C4-2B (cell line): ENCODE measurements at regions not wholly inside any gene's neighbourhood (a gene's known extent, or its start where the extent isn't known, plus 50 kb on each side); places are given as distances from the start of the nearest gene placed in this dataset.

ENCODE experiments used
- ZFX ChIP-seq: fragments of 450-650 bp; IDR thresholded peaks from 2 replicates; pipeline ENCODE4 v1.6.1; 2017
- TF ChIP-seq, protein P1 (sequence below): fragments of 450-650 bp; conservative IDR thresholded peaks from 2 replicates; pipeline ENCODE4 v1.5.1; 2017; ENCODE audit warnings: mild to moderate bottlenecking

DNA sequence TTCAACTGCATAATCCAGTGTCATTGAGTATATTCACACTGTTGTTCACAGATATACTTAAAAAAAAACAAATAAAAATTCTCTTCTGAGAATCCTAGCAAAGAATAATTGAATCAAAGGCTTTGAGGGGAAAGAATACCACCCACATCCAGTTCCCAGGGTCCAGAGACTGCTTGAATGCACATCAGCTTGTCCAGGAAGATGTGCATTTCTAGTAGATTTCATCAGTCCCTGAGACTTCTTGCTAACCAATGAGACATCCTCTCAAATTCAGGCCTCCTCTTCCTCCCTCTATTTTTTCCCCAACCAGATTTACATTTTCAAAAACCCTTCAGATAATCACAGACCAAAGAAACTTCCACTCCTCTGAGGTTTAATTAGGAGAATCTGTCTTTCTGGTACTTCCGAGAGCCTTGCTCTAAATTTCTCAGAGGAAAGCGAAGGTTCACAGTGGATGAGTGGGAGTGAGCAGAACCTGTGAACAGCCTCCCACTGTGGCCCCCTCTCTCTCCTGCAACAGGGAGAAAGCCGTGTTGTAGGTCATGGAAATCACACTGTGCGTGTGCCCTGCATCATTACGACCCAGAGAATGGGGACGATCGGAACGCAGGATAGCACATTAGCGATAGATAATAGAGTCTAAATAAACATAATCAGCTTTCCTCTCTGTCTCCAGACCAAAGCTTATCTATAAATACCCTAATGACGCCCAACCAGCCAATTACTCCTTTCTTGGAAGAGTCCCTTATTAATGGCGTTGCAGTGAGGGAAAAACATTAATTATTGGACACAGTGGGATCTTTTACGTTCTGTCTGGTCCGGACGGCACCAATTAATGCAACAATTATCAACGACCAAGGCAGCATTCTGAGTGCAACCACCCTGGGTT is 212.5 kb downstream of the EMX2 start:
- TF ChIP-seq, protein P1, sequence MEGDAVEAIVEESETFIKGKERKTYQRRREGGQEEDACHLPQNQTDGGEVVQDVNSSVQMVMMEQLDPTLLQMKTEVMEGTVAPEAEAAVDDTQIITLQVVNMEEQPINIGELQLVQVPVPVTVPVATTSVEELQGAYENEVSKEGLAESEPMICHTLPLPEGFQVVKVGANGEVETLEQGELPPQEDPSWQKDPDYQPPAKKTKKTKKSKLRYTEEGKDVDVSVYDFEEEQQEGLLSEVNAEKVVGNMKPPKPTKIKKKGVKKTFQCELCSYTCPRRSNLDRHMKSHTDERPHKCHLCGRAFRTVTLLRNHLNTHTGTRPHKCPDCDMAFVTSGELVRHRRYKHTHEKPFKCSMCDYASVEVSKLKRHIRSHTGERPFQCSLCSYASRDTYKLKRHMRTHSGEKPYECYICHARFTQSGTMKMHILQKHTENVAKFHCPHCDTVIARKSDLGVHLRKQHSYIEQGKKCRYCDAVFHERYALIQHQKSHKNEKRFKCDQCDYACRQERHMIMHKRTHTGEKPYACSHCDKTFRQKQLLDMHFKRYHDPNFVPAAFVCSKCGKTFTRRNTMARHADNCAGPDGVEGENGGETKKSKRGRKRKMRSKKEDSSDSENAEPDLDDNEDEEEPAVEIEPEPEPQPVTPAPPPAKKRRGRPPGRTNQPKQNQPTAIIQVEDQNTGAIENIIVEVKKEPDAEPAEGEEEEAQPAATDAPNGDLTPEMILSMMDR, result no peak
- TF ChIP-seq ZFX, result no peak
